Spinal cord (tissue), 9 donors: ENCODE measurements at regions not wholly inside any gene's neighbourhood (a gene's known extent, or its start where the extent isn't known, plus 50 kb on each side); places are given as distances from the start of the nearest gene placed in this dataset.
A peak's percentile ranks its signal among the peaks of the same experiment; 100 is the strongest.

Experiments
- DNase-seq, 6 donors: peaks; one replicate each; pipeline versions ENCODE4 v3.0.0 to v3.0.0-alpha.2; 2013 to 2015; ENCODE audit warnings: low spot score in 6 of 6, low read depth in 4 of 6
- H3K27ac ChIP-seq: one replicate; pipeline ENCODE4 v1.5.1; 2013; ENCODE audit warnings: low read depth, low read length, control low read depth
- H3K27me3 ChIP-seq: one replicate; pipeline ENCODE4 v1.6.1; 2013; ENCODE audit warnings: low read length; ENCODE audit not compliant: control insufficient read depth, insufficient read depth
- H3K36me3 ChIP-seq: one replicate; pipeline ENCODE4 v1.6.1; 2013; ENCODE audit warnings: low read length; ENCODE audit not compliant: control insufficient read depth, insufficient read depth
- H3K4me1 ChIP-seq: one replicate; pipeline ENCODE4 v1.6.1; 2013; ENCODE audit warnings: low read length; ENCODE audit not compliant: control insufficient read depth, insufficient read depth
- H3K4me3 ChIP-seq: one replicate; pipeline ENCODE4 v1.5.1; 2013; ENCODE audit warnings: low read depth, low read length, control low read depth
- H3K9me3 ChIP-seq: one replicate; pipeline ENCODE4 v1.6.1; 2013; ENCODE audit warnings: low read length; ENCODE audit not compliant: control insufficient read depth, insufficient read depth
- WGBS: methylation state at CpG from one replicate; pipeline ENCODE4 v1.1.5; 2013; ENCODE audit warnings: missing lambda C conversion rate; ENCODE audit not compliant: insufficient coverage; 5-methylcytosine and 5-hydroxymethylcytosine counted together
- donor health status: healthy.

GRCh38 chr16:9566099-9566498 lies 474.7 kb downstream of the HAPSTR1 start:
- WGBS = 88% methylated on average over 4 of the region's 6 CpGs
- Histone ChIP-seq H3K27ac (no peak overlapping the region), H3K36me3 (no peaks in the 10 kb centered on the region), H3K4me3 (no peak overlapping the region), H3K9me3 (no peaks in the 10 kb centered on the region), H3K27me3 (no peaks in the 10 kb centered on the region), H3K4me1 (no peaks in the 10 kb centered on the region)
- DNase-seq = no peak

GRCh38 chr16:9567666-9568065 lies 476.2 kb downstream of the HAPSTR1 start:
- peak in 1 of 6 donors; percentile 70 for DNase-seq
- Histone ChIP-seq H3K4me3 (no peak overlapping the region), H3K4me1 (no peaks in the 10 kb centered on the region), H3K36me3 (no peaks in the 10 kb centered on the region), H3K27ac (no peak overlapping the region), H3K27me3 (no peaks in the 10 kb centered on the region), H3K9me3 (no peaks in the 10 kb centered on the region)
- 50% methylated on average over 5 of the region's 7 CpGs for WGBS

- no peaks in the 10 kb centered on the region for H3K4me1 ChIP-seq
- H3K27ac ChIP-seq = no peak overlapping the region
- WGBS = no CpG with 5 or more reads among the region's 2 CpGs
Observed at GRCh38 chr16:9568261-9568660, 476.8 kb downstream of the HAPSTR1 start.

DNA sequence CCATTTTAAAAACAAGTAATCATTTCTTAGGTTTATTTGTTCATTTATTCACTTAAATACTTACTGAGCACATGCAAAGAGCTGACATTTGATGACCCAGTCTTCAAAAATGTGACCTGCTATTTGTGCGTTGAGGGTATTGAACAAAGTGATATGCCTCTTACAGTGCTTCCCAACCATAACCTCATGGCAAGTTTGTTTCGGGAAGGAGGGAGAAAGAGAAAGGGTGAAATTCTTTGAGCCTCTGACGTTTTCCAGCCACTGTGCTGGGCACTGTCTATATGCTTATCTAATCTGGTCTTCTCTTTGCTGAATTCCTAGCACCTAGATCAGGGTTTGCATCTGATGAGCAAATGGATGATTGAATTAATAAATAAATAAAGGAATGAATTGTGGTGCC lies 479.1 kb downstream of the HAPSTR1 start:
- no CpG with 5 or more reads among the region's 3 CpGs for WGBS
- no peak for DNase-seq

More at GRCh38 chr16:9568261-9568660, 476.8 kb downstream of the HAPSTR1 start:
- Histone ChIP-seq H3K27me3 (no peaks in the 10 kb centered on the region), H3K36me3 (no peaks in the 10 kb centered on the region), H3K9me3 (no peaks in the 10 kb centered on the region), H3K4me3 (no peak overlapping the region)
- DNase-seq = no peak

GRCh38 chr16:9578459-9578858 lies 487.0 kb downstream of the HAPSTR1 start:
- Histone ChIP-seq H3K4me3 (no peak overlapping the region), H3K27ac (no peak overlapping the region), H3K9me3 (no peaks in the 10 kb centered on the region), H3K36me3 (no peaks in the 10 kb centered on the region), H3K4me1 (no peaks in the 10 kb centered on the region), H3K27me3 (no peaks in the 10 kb centered on the region)
- 100% methylated on average over 2 of the region's 7 CpGs for WGBS
- DNase-seq = no peak

More for the DNA sequence above, 479.1 kb downstream of the HAPSTR1 start:
- no peaks in the 10 kb centered on the region for H3K9me3 ChIP-seq
- H3K4me1 ChIP-seq = no peaks in the 10 kb centered on the region
- no peak overlapping the region for H3K27ac ChIP-seq
- H3K27me3 ChIP-seq = no peaks in the 10 kb centered on the region
- H3K36me3 ChIP-seq = no peaks in the 10 kb centered on the region
- H3K4me3 ChIP-seq = no peak overlapping the region

GRCh38 chr16:9580025-9580424 lies 488.6 kb downstream of the HAPSTR1 start:
- WGBS = 57% methylated on average over 2 of the region's 2 CpGs
- Histone ChIP-seq H3K27me3 (no peaks in the 10 kb centered on the region), H3K36me3 (no peaks in the 10 kb centered on the region), H3K9me3 (no peaks in the 10 kb centered on the region), H3K4me1 (no peaks in the 10 kb centered on the region), H3K4me3 (no peak overlapping the region), H3K27ac (no peak overlapping the region)
- DNase-seq = no peak

DNA sequence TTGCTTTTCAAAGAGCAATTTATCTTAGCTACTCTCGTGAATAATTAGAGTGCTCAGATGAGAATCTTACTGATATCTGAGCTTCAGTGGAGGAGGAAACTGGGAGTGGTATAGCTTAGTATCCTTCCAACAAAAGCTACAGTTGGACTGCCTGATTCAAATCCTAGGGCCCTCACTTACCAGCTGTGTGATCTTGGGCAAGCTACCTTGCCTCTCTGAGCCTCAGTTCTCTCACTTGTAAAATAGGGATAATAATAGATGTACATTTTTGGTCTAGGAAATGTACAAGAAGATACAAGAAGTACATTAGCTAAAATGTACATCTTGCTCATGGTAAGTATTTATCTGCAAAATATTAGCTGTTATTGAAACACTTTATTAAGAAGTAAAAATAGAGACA lies 502.0 kb downstream of the HAPSTR1 start:
- no peak for DNase-seq
- no CpG with 5 or more reads among the region's 1 CpG for WGBS
- H3K27me3 ChIP-seq = no peaks in the 10 kb centered on the region

GRCh38 chr16:9594047-9594446 lies 502.6 kb downstream of the HAPSTR1 start:
- no peak overlapping the region for H3K4me3 ChIP-seq
- H3K27me3 ChIP-seq = no peaks in the 10 kb centered on the region
- 100% methylated on average over 1 of the region's 2 CpGs for WGBS
- H3K4me1 ChIP-seq = peaks cover 6% of the 10 kb centered on the region
- H3K36me3 ChIP-seq = no peaks in the 10 kb centered on the region
- DNase-seq = no peak
- no peaks in the 10 kb centered on the region for H3K9me3 ChIP-seq
- H3K27ac ChIP-seq = no peak overlapping the region

More for the DNA sequence above, 502.0 kb downstream of the HAPSTR1 start:
- Histone ChIP-seq H3K4me1 (peaks cover 5% of the 10 kb centered on the region), H3K36me3 (no peaks in the 10 kb centered on the region), H3K9me3 (no peaks in the 10 kb centered on the region), H3K4me3 (no peak overlapping the region), H3K27ac (no peak overlapping the region)

DNA sequence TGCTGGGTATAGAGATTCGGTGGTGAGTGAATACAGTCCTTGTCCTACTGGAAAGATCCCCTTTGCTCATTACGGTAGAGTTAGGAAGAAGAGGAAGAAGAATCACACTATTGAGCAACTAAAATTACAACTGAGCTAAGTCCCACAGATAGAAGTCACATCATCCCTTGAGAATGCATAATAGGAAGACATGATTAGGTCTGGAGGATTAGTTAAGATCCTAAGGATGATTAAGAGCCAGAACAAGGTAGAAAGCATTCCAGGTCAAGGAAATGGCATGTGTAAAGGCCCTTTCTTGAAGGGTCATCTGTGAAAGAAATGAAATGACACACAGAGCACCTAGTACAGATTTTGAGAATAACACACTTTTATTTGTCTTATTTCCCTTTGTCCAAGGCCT lies 503.5 kb downstream of the HAPSTR1 start:
- no peaks in the 10 kb centered on the region for H3K36me3 ChIP-seq
- no peak for DNase-seq
- no peaks in the 10 kb centered on the region for H3K9me3 ChIP-seq
- H3K27ac ChIP-seq = no peak overlapping the region
- H3K27me3 ChIP-seq = no peaks in the 10 kb centered on the region
- no peak overlapping the region for H3K4me3 ChIP-seq
- H3K4me1 ChIP-seq = peaks cover 6% of the 10 kb centered on the region
- WGBS = no CpG with 5 or more reads among the region's 2 CpGs

DNA sequence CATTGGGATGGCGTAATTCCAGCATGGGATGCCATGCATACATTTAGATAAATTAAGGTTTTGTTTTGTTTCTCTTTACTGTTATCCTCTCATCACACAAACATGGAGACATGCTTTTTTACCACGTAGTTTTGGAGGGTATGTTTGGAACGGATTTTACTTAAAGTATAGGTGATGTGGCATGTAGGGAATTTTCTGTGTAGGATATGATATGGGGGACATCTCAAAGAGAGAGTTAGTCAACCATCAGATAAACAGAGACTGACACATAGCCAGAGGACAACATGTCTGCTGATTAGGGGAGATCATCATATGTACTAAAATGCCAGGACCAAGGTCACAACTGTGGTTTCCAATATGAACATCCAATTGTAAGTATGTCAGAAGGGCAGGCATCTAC lies 503.9 kb downstream of the HAPSTR1 start:
- Histone ChIP-seq H3K4me1 (peaks cover 6% of the 10 kb centered on the region), H3K36me3 (no peaks in the 10 kb centered on the region), H3K9me3 (no peaks in the 10 kb centered on the region), H3K4me3 (no peak overlapping the region), H3K27me3 (no peaks in the 10 kb centered on the region), H3K27ac (no peak overlapping the region)
- DNase-seq = no peak
- WGBS = 100% methylated on average over 1 of the region's 3 CpGs
